Keratinocyte (primary cell): ENCODE measurements at regions not wholly inside any gene's neighbourhood (a gene's known extent, or its start where the extent isn't known, plus 50 kb on each side); places are given as distances from the start of the nearest gene placed in this dataset.
A peak's percentile ranks its signal among the peaks of the same experiment; 100 is the strongest.

ENCODE experiments used
- DNase-seq: peaks from one replicate; pipeline ENCODE4 v3.0.0-alpha.2; 2011; ENCODE audit warnings: low read depth, missing footprints, low spot score
- FAIRE-seq: peaks from 2 replicates; lab custom pipeline; 2011; peaks lifted over from hg19 to GRCh38; lab: Jason Lieb, UNC
- H2AFZ ChIP-seq: 2 replicates; pipeline ENCODE4 v1.6.0; 2012; ENCODE audit warnings: low read length, control low read depth, inconsistent platforms; ENCODE audit not compliant: control insufficient read depth
- H3K27ac ChIP-seq: 2 replicates; pipeline ENCODE4 v1.5.1; 2011; ENCODE audit warnings: low read length; ENCODE audit not compliant: control insufficient read depth, insufficient read depth
- H3K27me3 ChIP-seq: 3 replicates; pipeline ENCODE4 v1.6.0; 2011; ENCODE audit warnings: low read length; ENCODE audit not compliant: control insufficient read depth, insufficient read depth; ENCODE audit errors: extremely low read depth
- H3K36me3 ChIP-seq, 2 experiments: 2 replicates in 1 of 2; 3 replicates in 1 of 2; pipeline ENCODE4 v1.5.1; 2011; ENCODE audit warnings: low read length in 2 of 2, mild to moderate bottlenecking in 1 of 2; ENCODE audit not compliant: control insufficient read depth in 2 of 2, insufficient read depth in 2 of 2; ENCODE audit errors: extremely low read depth in 1 of 2
- H3K4me1 ChIP-seq: 3 replicates; pipeline ENCODE4 v1.5.1; 2011; ENCODE audit warnings: low read length; ENCODE audit not compliant: control insufficient read depth, insufficient read depth; ENCODE audit errors: extremely low read depth
- H3K4me2 ChIP-seq: 3 replicates; pipeline ENCODE4 v1.6.0; 2011; ENCODE audit warnings: low read depth, low read length; ENCODE audit not compliant: control insufficient read depth, insufficient read depth; ENCODE audit errors: extremely low read depth
- H3K4me3 ChIP-seq, 3 experiments: fragments of 200-600 bp in 1 of 3; sonication (generic) in 1 of 3; 2 replicates in 2 of 3; 3 replicates in 1 of 3; pipeline ENCODE4 v1.5.1; 2011 to 2016; ENCODE audit warnings: low read length in 3 of 3, mild to moderate bottlenecking in 3 of 3, control low read depth in 2 of 3, inconsistent platforms in 1 of 3, low read depth in 1 of 3, mixed read lengths in 1 of 3, mixed run types in 1 of 3, moderate library complexity in 1 of 3; ENCODE audit not compliant: control insufficient read depth in 2 of 3, insufficient read depth in 2 of 3; ENCODE audit errors: extremely low read depth in 1 of 3
- H3K79me2 ChIP-seq: 2 replicates; pipeline ENCODE4 v1.6.0; 2012; ENCODE audit warnings: low read length; ENCODE audit not compliant: control insufficient read depth, insufficient read depth
- H3K9ac ChIP-seq: 3 replicates; pipeline ENCODE4 v1.6.0; 2011; ENCODE audit warnings: low read length; ENCODE audit not compliant: control insufficient read depth, insufficient read depth; ENCODE audit errors: extremely low read depth
- H3K9me1 ChIP-seq: 3 replicates; pipeline ENCODE4 v1.6.0; 2011; ENCODE audit warnings: low read length; ENCODE audit not compliant: control insufficient read depth, insufficient read depth; ENCODE audit errors: extremely low read depth
- H3K9me3 ChIP-seq: 2 replicates; pipeline ENCODE4 v1.5.1; 2012; ENCODE audit warnings: low read depth, low read length; ENCODE audit not compliant: control insufficient read depth
- H4K20me1 ChIP-seq: 3 replicates; pipeline ENCODE4 v1.6.0; 2011; ENCODE audit warnings: low read length; ENCODE audit not compliant: control insufficient read depth, insufficient read depth; ENCODE audit errors: extremely low read depth
- CTCF ChIP-seq, 3 experiments: IDR thresholded peaks in 1 of 3; conservative IDR thresholded peaks in 1 of 3; optimal IDR thresholded peaks in 1 of 3; 2 replicates in 2 of 3; 3 replicates in 1 of 3; pipeline versions ENCODE3 to v1.5.1; 2011; ENCODE audit warnings: low read length in 3 of 3, mild to moderate bottlenecking in 3 of 3, moderate library complexity in 2 of 3, control low read depth in 1 of 3, inconsistent platforms in 1 of 3; ENCODE audit not compliant: insufficient read depth in 2 of 3; ENCODE audit errors: extremely low read depth in 1 of 3
- EZH2 ChIP-seq: IDR thresholded peaks from one replicate; pipeline ENCODE4 v1.6.1; 2012; ENCODE audit warnings: inconsistent platforms, mild to moderate bottlenecking, low read length, moderate library complexity
- dilution Hi-C: fragments of 300-500 bp; cut with MboI; formaldehyde crosslinking; loops from one replicate; pipeline ENCODE4 v1.7.0; 2020; ENCODE audit warnings: low sequenced_read_pairs; ENCODE audit not compliant: extremely low pct_ligation_motif_present

GRCh38 chr1:106768501-106768900 lies 288.0 kb upstream of the PRMT6 start:
- H3K79me2 ChIP-seq, result no peaks in the 10 kb centered on the region
- no peak overlapping the region for H3K27ac ChIP-seq
- H3K27me3 ChIP-seq, result no peaks in the 10 kb centered on the region
- dilution Hi-C loops, result no loop called here
- peaks cover 10% of the 10 kb centered on the region for H3K4me1 ChIP-seq
- no peak overlapping the region for H3K4me3 ChIP-seq
- H4K20me1 ChIP-seq, result no peaks in the 10 kb centered on the region
- no peak overlapping the region for H3K9ac ChIP-seq
- peak overlapping the region; percentile 39 for H3K4me2 ChIP-seq
- no peaks in the 10 kb centered on the region for H3K9me1 ChIP-seq
- no peak for DNase-seq
- no peak for TF ChIP-seq EZH2
- H3K36me3 ChIP-seq, result no peaks in the 10 kb centered on the region
- FAIRE-seq, result peak; percentile 46
- peak overlapping the region; percentile 59 for H2AFZ ChIP-seq
- H3K9me3 ChIP-seq, result no peaks in the 10 kb centered on the region

DNA sequence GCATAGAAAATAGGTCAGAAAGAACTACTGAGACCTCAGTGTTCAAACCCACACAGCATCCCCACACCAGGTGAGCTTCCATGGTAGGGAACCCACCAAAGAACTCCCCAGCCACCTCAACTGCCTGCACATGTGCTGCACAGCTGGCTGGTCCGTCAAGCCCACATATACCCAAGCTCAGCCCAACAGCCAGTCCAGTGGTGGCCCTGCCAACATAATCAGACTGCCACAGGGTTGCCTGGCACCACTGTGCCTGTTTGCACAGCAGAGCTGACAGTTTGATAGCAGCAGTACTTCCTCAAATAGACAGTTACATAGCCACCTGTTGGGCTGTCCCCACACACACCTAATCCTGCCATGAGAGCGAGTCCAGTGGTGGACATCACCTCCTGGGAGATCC lies 283.3 kb upstream of the PRMT6 start:
- Histone ChIP-seq H2AFZ (no peak overlapping the region), H3K9me3 (no peaks in the 10 kb centered on the region), H3K79me2 (no peaks in the 10 kb centered on the region), H3K27me3 (no peaks in the 10 kb centered on the region), H3K4me3 (no peak overlapping the region), H3K4me2 (no peak overlapping the region), H3K4me1 (peaks cover 6% of the 10 kb centered on the region), H3K27ac (no peak overlapping the region), H3K9ac (no peak overlapping the region), H4K20me1 (no peaks in the 10 kb centered on the region), H3K9me1 (no peaks in the 10 kb centered on the region), H3K36me3 (no peaks in the 10 kb centered on the region)
- dilution Hi-C loops, result no loop called here
- DNase-seq, result no peak
- TF ChIP-seq EZH2 (no peak), CTCF (optimal IDR thresholded peaks at IDR 0.05 in 1 of 3, IDR thresholded peaks at IDR 0.05 in 1 of 3, conservative IDR thresholded peaks at IDR 0.05 in 1 of 3; ENCODE audit: extremely low read depth in 1 of 3, insufficient read depth in 2 of 3, low read length in 3 of 3) (no peak)
- FAIRE-seq, result no peak

GRCh38 chr1:106780066-106780465 lies 276.4 kb upstream of the PRMT6 start:
- no peak for FAIRE-seq
- dilution Hi-C loops, result no loop called here
- no peaks in the 10 kb centered on the region for H3K79me2 ChIP-seq

More at GRCh38 chr1:106780066-106780465, 276.4 kb upstream of the PRMT6 start:
- Histone ChIP-seq H3K27ac (no peak overlapping the region), H2AFZ (no peak overlapping the region), H4K20me1 (no peaks in the 10 kb centered on the region), H3K36me3 (no peaks in the 10 kb centered on the region), H3K9me3 (no peaks in the 10 kb centered on the region), H3K27me3 (no peaks in the 10 kb centered on the region), H3K9ac (no peak overlapping the region), H3K9me1 (no peaks in the 10 kb centered on the region), H3K4me3 (no peak overlapping the region), H3K4me2 (no peak overlapping the region), H3K4me1 (peaks cover 3% of the 10 kb centered on the region)
- no peak for TF ChIP-seq CTCF (optimal IDR thresholded peaks at IDR 0.05 in 1 of 3, IDR thresholded peaks at IDR 0.05 in 1 of 3, conservative IDR thresholded peaks at IDR 0.05 in 1 of 3; ENCODE audit: extremely low read depth in 1 of 3, insufficient read depth in 2 of 3, low read length in 3 of 3)
- no peak for TF ChIP-seq EZH2
- no peak for DNase-seq
